HG03175 (cell line): ENCODE measurements at regions not wholly inside any gene's neighbourhood (a gene's known extent, or its start where the extent isn't known, plus 50 kb on each side); places are given as distances from the start of the nearest gene placed in this dataset.
"Not testable (repeated sequence)": the region's sequence is repeated elsewhere in the genome, so short reads cannot be mapped to it uniquely, and the experiment has no call there.

Experiments
- ATAC-seq: cut with Tn5 transposase; IDR thresholded peaks from one replicate; pipeline ENCODE4 v1.9.1; 2021; ENCODE audit warnings: mild to moderate bottlenecking, moderate library complexity; ENCODE audit not compliant: unreplicated experiment

GRCh38 chr9:99666571-99666970 lies 155.1 kb upstream of the NR4A3 start:
- no peak for ATAC-seq

GRCh38 chr9:99670886-99671285 lies 150.8 kb upstream of the NR4A3 start:
- not testable (repeated sequence) for ATAC-seq

GRCh38 chr9:99677281-99677680 lies 144.4 kb upstream of the NR4A3 start:
- no peak for ATAC-seq

GRCh38 chr9:99678566-99678965 lies 143.1 kb upstream of the NR4A3 start:
- no peak for ATAC-seq

GRCh38 chr9:99680191-99680590 lies 141.5 kb upstream of the NR4A3 start:
- ATAC-seq: no peak

- no peak for ATAC-seq
Observed at GRCh38 chr9:99681113-99681512, 140.6 kb upstream of the NR4A3 start.

GRCh38 chr9:99682378-99682777 lies 139.3 kb upstream of the NR4A3 start:
- ATAC-seq: no peak

- no peak for ATAC-seq
Observed at GRCh38 chr9:99682870-99683269, 138.8 kb upstream of the NR4A3 start.

- no peak for ATAC-seq
Observed at GRCh38 chr9:99690573-99690972, 131.1 kb upstream of the NR4A3 start.

GRCh38 chr9:99693888-99694287 lies 127.8 kb upstream of the NR4A3 start:
- no peak for ATAC-seq

- ATAC-seq: no peak
Observed at GRCh38 chr9:99694393-99694792, 127.3 kb upstream of the NR4A3 start.

- no peak for ATAC-seq
Observed at GRCh38 chr9:99699396-99699795, 122.3 kb upstream of the NR4A3 start.

GRCh38 chr9:99712214-99712613 lies 109.5 kb upstream of the NR4A3 start:
- no peak for ATAC-seq

GRCh38 chr9:99713838-99714306 lies 107.8 kb upstream of the NR4A3 start:
- ATAC-seq: peak; percentile 57

- ATAC-seq: no peak
Observed at GRCh38 chr9:99718631-99719030, 103.1 kb upstream of the NR4A3 start.

GRCh38 chr9:99720455-99721050 lies 101.1 kb upstream of the NR4A3 start:
- ATAC-seq: peak; percentile 90

GRCh38 chr9:99721898-99722297 lies 99.8 kb upstream of the NR4A3 start:
- ATAC-seq: no peak

- no peak for ATAC-seq
Observed at GRCh38 chr9:99722877-99723276, 98.8 kb upstream of the NR4A3 start.

- ATAC-seq: no peak
Observed at GRCh38 chr9:99724640-99725039, 97.0 kb upstream of the NR4A3 start.

GRCh38 chr9:99725852-99726251 lies 95.8 kb upstream of the NR4A3 start:
- no peak for ATAC-seq

- ATAC-seq: no peak
Observed at GRCh38 chr9:99726758-99727157, 94.9 kb upstream of the NR4A3 start.

GRCh38 chr9:99730062-99730461 lies 91.6 kb upstream of the NR4A3 start:
- no peak for ATAC-seq

- no peak for ATAC-seq
Observed at GRCh38 chr9:99731950-99732349, 89.7 kb upstream of the NR4A3 start.
